ENCODE measurements at regions not wholly inside any gene's neighbourhood (a gene's known extent, or its start where the extent isn't known, plus 50 kb on each side); places are given as distances from the start of the nearest gene placed in this dataset.

- TF ChIP-seq CTCF (IDR thresholded peaks at IDR 0.05): no peak
- Mint-ChIP-seq H3K9me3 (peaks cover 63% of the 10 kb centered on the region), H3K27me3 (ENCODE audit: low read depth, poor library complexity) (peaks cover 18% of the 10 kb centered on the region), H3K36me3 (ENCODE audit: low read depth) (peaks cover 5% of the 10 kb centered on the region), H3K4me1 (no peaks in the 10 kb centered on the region), H3K4me3 (no peak overlapping the region), H3K27ac (no peak overlapping the region)
- no peak for DNase-seq
Observed at GRCh38 chr6:3551716-3552511, 95.1 kb upstream of the SLC22A23 start.

- Mint-ChIP-seq H3K9me3 (peaks cover 55% of the 10 kb centered on the region), H3K4me3 (no peak overlapping the region), H3K27me3 (ENCODE audit: low read depth, poor library complexity) (peaks cover 18% of the 10 kb centered on the region), H3K4me1 (no peaks in the 10 kb centered on the region), H3K27ac (no peak overlapping the region), H3K36me3 (ENCODE audit: low read depth) (peaks cover 5% of the 10 kb centered on the region)
- no peak for DNase-seq
- TF ChIP-seq CTCF (IDR thresholded peaks at IDR 0.05): no peak
Observed at GRCh38 chr6:3549314-3549940, 92.6 kb upstream of the SLC22A23 start.

GRCh38 chr6:3546121-3546520, 89.3 kb upstream of the SLC22A23 start:
- no peak for DNase-seq
- Mint-ChIP-seq H3K27ac (no peak overlapping the region), H3K27me3 (ENCODE audit: low read depth, poor library complexity) (peaks cover 11% of the 10 kb centered on the region), H3K4me1 (peaks cover 23% of the 10 kb centered on the region), H3K9me3 (peaks cover 33% of the 10 kb centered on the region), H3K4me3 (no peak overlapping the region), H3K36me3 (ENCODE audit: low read depth) (peaks cover 5% of the 10 kb centered on the region)
- TF ChIP-seq CTCF (IDR thresholded peaks at IDR 0.05): no peak

GRCh38 chr6:3545156-3545555, 88.3 kb upstream of the SLC22A23 start:
- peaks cover 31% of the 10 kb centered on the region for H3K4me1 Mint-ChIP-seq
- no peak for DNase-seq
- H3K27me3 Mint-ChIP-seq (ENCODE audit: low read depth, poor library complexity): peaks cover 11% of the 10 kb centered on the region
- no peak overlapping the region for H3K4me3 Mint-ChIP-seq
- peaks cover 5% of the 10 kb centered on the region for H3K36me3 Mint-ChIP-seq (ENCODE audit: low read depth)
- no peak overlapping the region for H3K27ac Mint-ChIP-seq
- peaks cover 24% of the 10 kb centered on the region for H3K9me3 Mint-ChIP-seq
- TF ChIP-seq CTCF (IDR thresholded peaks at IDR 0.05): no peak

GRCh38 chr6:3542032-3542640, 85.3 kb upstream of the SLC22A23 start:
- no peak overlapping the region for H3K4me3 Mint-ChIP-seq
- peaks cover 53% of the 10 kb centered on the region for H3K4me1 Mint-ChIP-seq
- H3K27ac Mint-ChIP-seq: no peak overlapping the region
- peaks cover 5% of the 10 kb centered on the region for H3K27me3 Mint-ChIP-seq (ENCODE audit: low read depth, poor library complexity)
- H3K36me3 Mint-ChIP-seq (ENCODE audit: low read depth): peaks cover 5% of the 10 kb centered on the region
- TF ChIP-seq CTCF (IDR thresholded peaks at IDR 0.05): no peak
- H3K9me3 Mint-ChIP-seq: peaks cover 4% of the 10 kb centered on the region
- DNase-seq: no peak

Data from nephron progenitor cell (in vitro differentiated cells).